RWPE1 (cell line): ENCODE measurements at regions not wholly inside any gene's neighbourhood (a gene's known extent, or its start where the extent isn't known, plus 50 kb on each side); places are given as distances from the start of the nearest gene placed in this dataset.
A peak's percentile ranks its signal among the peaks of the same experiment; 100 is the strongest.

Experiments used
- CTCF ChIA-PET: fragments of 350-600 bp; sonication (Branson Sonifier 250); formaldehyde crosslinking; extraction: SDS; loops from one replicate; lab custom pipeline; 2021; lab: Yijun Ruan, JAX
- POLR2A ChIA-PET: fragments of 400-600 bp; formaldehyde crosslinking; extraction: SDS; loops from one replicate; lab custom pipeline; 2020; ENCODE audit warnings: antibody characterized with exemption; ENCODE audit not compliant: low non-redundant PET; lab: Yijun Ruan, JAX
- DNase-seq: peaks from one replicate; pipeline ENCODE4 v3.0.0; 2012; ENCODE audit warnings: low spot score
- H3K27ac ChIP-seq: fragments of 450-650 bp; 2 replicates; pipeline ENCODE4 v1.5.1; 2017
- CTCF ChIP-seq: fragments of 450-650 bp; conservative IDR thresholded peaks from 2 replicates; pipeline ENCODE4 v1.5.1; 2017; ENCODE audit warnings: low read depth, mild to moderate bottlenecking

GRCh38 chr6:115365783-115366182 is 694.9 kb downstream of the FRK start:
- no peak for DNase-seq
- no peak overlapping the region for H3K27ac ChIP-seq
- CTCF ChIA-PET = no interaction called here
- POLR2A ChIA-PET = no interaction called here
- TF ChIP-seq CTCF = no peak

DNA sequence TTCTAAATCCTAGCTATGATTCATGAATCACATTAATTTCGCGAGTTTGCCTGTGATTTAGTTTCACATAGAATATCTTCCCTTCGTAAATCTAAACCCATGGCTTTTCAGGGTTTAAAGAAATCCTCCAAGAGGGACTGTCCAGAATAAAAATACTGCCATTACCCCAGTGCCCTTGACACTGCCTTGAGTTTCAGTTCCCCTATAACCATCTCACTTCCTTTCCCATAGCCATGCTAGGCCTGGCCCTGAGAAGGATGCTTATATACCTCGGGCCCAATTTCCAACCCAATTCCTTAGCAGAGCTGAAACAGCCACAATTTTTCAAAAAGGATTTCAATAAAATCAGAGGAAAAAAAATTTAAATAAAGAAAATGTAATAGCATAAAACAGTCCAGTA is 697.3 kb downstream of the FRK start:
- CTCF ChIA-PET = no interaction called here
- no peak for DNase-seq
- POLR2A ChIA-PET = no interaction called here
- TF ChIP-seq CTCF = no peak
- no peak overlapping the region for H3K27ac ChIP-seq

GRCh38 chr6:115362234-115362633 is 698.5 kb downstream of the FRK start:
- no peak overlapping the region for H3K27ac ChIP-seq
- ChIA-PET CTCF (no interaction called here), POLR2A (no interaction called here)
- DNase-seq = no peak
- TF ChIP-seq CTCF = no peak

DNA sequence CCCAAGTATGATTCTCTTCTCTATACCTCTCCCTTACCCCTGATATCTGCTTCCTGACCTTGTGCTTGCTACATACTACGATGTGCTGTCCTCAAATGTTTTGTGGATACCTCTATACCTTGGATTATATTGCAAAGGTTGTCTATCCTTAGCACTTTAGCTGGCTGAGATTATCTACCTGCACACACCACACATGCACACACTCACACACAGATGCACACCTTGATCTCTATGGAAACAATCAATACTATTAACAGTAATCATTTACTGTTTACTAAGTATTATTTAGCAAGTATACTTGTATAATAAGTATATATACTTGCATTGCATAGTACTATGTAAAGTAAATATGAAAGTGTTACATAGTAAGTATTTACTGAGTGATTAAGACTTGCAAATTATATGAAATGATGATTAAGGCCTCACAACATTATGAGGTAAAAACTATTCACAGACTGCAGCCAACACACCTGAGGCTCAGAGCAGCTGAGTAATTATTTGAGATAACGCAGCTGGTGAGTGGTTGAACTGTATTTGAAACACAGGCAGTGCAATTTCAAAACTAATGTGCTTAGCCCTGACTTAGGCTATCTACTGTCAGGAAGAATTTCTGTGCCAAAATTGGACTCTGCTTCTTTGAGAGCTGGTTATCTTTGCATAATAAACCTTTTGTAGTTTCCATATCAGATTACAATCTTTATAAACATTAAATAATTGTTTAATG is 699.9 kb downstream of the FRK start:
- DNase-seq = no peak
- TF ChIP-seq CTCF = no peak
- POLR2A ChIA-PET = no interaction called here
- CTCF ChIA-PET = no interaction called here
- no peak overlapping the region for H3K27ac ChIP-seq

DNA sequence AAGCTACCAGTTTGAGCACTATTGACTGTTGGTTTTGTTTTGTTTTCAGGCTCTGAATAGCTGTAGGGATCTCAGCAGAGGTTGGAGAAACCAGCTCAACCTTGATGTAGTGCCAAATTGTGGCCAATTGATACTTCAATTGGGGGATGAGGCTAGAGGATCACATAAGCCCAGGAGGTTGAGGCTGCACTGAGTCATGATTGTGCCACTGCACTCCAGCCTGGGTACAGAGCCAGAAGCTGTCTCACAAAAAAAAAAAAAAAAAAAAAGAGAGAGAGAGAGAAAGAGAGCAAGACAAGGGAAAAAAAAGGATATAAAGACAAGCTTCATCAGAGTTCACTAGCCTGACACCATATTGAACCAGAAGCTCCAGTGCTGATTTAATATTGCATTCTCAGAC is 702.1 kb downstream of the FRK start:
- ChIA-PET CTCF (interaction anchor here (0.7 kb wide), 2 partner anchors 538 to 672 kb away, joined by 3 read pairs; no protein-coding TSS in a partner anchor), POLR2A (no interaction called here)
- no peak for TF ChIP-seq CTCF
- DNase-seq = no peak
- H3K27ac ChIP-seq = no peak overlapping the region

GRCh38 chr6:115356371-115356770 is 704.3 kb downstream of the FRK start:
- ChIA-PET POLR2A (no interaction called here), CTCF (no interaction called here)
- DNase-seq = no peak
- no peak for TF ChIP-seq CTCF
- H3K27ac ChIP-seq = no peak overlapping the region

DNA sequence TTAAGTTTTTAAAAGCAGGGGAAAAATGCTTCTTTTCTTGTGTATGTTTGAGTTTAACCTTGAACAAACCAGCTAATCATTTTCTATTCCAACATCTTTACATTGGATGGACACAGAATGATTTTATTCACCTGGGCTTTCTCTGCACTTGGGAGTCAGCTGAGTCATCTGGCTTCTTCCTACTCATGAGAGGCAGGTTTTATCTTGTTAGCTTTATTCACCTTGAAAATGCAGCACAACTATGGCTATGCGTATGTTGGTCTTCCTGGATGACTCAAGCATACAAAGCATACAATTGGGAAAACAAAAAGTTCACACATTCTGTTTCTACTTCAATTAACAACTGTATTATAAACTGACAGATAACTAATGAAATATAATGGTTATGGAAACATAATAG is 737.7 kb downstream of the FRK start:
- no peak overlapping the region for H3K27ac ChIP-seq
- POLR2A ChIA-PET = no interaction called here
- no peak for TF ChIP-seq CTCF
- CTCF ChIA-PET = no interaction called here
- DNase-seq = peak; percentile 84
